Kidney tubule cell (primary cell): ENCODE measurements at regions not wholly inside any gene's neighbourhood (a gene's known extent, or its start where the extent isn't known, plus 50 kb on each side); places are given as distances from the start of the nearest gene placed in this dataset.
A peak's percentile ranks its signal among the peaks of the same experiment; 100 is the strongest.

Source experiments
- DNase-seq: peaks from one replicate; pipeline ENCODE4 v3.0.0-alpha.2; 2018; ENCODE audit warnings: low spot score

GRCh38 chr3:29186131-29186599 is 94.7 kb upstream of the RBMS3 start:
- DNase-seq: peak; percentile 99

DNA sequence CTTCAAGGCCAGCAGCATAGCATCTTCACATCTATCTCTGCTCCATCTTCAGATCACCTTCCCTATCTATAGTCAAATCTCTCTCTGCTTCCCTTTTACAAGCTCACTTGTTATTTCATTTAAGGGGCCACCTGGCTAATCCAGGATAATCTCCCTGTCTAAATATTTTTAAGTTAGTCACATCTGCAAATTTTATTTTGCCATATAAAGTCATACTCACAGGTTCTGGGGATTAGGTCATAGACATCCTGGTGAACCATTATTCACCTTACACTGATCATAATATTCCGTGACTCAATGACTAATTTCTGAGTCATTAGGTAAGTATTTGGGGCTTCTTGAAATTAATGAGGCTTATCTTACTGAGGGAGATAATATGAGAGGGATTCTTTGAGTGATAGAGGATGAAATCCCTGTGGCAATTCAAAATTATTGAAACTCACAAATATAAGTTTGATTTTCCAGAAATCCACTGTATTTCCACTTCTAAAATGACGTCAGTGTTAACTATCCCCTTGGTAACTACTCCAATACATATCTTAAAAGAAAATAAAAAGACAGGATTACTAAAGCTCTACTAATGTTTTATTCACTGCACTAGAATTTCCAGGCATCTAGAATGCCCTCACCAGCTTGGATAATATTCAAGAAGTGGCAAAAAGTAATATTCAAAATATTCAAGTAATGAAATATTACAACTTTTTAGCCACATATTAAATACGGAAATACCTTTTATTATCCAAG is 93.7 kb upstream of the RBMS3 start:
- peak; percentile 99 for DNase-seq

- DNase-seq: peak; percentile 43
Observed at GRCh38 chr3:29189328-29189727, 91.5 kb upstream of the RBMS3 start.

DNA sequence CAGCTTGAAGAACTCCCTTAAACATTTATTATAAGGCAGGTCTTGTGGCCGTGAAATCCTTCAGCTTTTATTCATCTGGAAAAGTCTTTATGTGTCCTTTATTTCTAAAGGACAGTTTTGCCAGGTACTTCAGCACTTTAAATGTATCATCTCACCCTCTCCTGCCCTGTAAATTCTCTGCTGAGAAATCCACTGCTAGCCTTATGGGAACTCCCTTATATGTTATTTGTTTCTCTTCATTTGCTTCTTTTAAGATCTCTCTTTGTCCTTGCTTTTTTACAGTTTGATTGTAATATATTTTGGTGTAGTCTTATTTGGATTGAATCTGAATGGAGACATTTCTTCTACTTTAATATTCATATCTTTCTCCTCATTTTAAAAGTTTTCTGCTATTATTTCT is 86.7 kb upstream of the RBMS3 start:
- DNase-seq: no peak

GRCh38 chr3:29195056-29195455 is 85.8 kb upstream of the RBMS3 start:
- DNase-seq: peak; percentile 93

DNA sequence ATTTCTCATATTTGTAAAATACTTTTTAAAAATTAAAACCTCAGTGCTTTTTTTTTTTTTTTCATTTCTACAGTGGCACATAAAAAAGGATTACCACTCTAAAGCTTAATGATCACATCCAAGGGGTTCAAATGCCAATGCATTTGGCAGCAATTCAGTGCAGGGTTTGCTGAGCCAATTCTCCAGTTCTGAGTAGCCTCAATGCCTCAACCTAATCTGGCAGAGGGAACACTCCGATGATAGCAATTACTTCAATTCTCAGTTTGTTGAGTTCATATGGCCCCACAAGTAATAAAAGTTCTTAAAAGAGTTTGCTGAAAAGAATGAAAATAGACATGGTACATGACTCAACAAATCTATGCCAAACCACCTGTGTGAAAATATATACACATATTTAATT is 79.3 kb upstream of the RBMS3 start:
- DNase-seq: no peak

GRCh38 chr3:29202378-29202777 is 78.5 kb upstream of the RBMS3 start:
- DNase-seq: no peak

GRCh38 chr3:29203851-29204250 is 77.0 kb upstream of the RBMS3 start:
- no peak for DNase-seq

GRCh38 chr3:29207427-29207826 is 73.4 kb upstream of the RBMS3 start:
- DNase-seq: no peak

DNA sequence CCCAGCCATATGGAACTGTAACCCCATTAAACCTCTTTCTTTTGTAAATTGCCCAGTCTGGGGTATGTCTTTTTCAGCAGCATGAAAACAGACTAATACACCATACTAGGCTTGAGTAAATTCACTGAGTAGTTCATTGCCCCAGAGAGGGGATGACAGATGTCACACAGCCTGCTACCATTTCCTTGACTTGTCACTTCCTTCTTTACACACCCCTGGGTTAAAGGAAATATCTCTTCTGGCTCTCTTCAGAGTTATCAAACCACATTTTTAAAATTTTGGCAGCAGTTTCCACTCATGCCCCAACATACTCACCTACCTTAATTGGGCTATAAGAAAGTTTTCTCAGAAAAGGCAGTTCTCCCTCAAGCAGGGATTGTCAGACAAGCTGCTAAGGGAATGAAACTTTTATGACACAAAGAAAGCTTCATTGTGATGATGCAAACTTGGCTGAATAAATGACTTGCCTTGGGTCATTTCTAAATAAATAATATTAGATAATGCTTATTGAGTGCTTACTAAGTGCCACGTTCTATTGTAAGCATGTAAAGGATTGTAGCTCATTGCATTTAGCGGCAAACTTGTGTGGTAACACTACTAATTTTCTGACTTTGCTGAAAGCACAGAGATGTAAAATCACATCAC is 68.0 kb upstream of the RBMS3 start:
- no peak for DNase-seq

DNA sequence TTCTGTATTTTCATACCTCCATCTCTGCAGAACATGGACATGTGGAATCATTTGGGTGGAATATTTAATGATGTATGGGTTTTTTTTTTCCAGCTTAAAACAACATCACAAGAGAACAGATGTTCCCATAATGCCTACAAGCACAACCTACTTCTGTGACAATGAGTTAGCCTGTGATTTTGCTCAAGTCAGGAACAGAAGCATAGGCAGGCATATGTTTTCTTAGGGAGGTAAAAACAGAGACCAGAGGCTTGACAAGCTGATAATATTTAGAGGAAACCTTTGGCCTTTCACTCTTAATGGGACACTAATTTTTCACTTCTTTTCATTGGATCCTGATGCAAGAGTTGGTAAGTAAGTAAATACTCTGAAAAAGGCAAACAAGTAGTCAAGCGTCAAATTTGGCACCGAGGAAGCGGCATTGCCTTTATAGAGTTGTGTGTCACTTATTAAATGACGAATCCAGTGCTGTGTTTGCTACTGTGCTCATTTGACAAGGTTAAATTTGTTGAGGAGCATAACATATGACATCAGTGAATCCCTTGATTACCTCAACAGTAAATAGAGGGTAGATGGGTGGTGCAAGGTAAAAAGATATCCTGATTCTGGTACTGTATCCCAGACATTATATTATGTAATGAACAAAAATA is 66.7 kb upstream of the RBMS3 start:
- peak; percentile 26 for DNase-seq

DNA sequence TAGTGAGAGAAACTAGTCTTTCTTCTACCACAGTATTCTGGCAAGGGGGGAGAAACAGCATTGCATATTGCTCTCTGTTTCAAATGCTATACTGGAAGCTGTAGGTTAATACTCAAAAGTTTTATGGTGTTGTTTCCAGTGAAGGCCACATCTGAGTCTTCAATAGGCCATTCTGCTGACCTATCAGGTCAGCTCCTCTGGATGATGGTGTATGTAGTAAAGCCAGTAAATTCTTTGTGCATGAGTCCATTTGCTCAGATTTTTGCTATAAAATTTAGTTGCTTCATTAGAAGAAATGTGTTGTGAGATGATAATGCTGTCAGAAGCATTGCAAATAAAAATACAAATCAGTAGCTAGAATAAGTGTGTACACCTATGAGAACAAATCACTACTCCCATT is 64.9 kb upstream of the RBMS3 start:
- DNase-seq: no peak

DNA sequence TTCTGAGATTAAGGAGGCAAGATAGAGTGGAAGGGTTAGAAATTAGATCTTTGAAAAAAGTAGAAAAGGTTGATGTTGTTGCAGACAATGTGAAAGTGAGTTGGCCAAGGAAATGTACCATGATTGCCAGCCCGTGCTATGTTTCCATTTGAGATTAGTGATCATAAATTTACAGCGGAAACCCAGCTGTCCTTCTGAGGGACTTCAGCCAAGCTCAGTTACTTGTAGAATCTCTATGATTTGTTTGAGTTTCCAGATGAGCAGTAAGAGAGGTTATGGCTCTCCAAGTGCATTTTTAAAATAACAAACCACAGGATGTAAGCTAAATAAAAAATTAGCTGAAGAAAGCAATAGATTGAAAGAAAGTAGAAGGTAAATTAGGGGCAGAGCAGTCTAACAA is 54.2 kb upstream of the RBMS3 start:
- no peak for DNase-seq

DNA sequence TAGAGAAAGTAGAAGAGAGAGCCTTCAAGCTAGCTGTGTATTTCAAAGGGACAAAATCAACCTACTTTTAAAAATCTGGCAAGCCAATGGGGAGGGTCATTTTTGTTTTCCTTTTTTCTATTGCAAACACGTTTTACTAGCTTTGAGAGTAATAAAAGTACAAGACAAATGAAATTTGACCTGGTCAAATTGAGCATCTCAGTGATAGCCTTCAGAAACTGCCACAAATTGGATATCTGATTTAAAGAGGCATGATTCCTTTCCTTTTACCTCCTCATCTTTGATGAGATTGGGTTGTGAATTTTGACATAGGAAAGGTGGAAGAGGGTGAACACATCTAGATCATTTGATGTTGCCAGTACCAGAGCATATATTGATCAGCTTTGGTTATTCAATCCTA is 53.6 kb upstream of the RBMS3 start:
- no peak for DNase-seq
